ENCODE measurements at regions not wholly inside any gene's neighbourhood (a gene's known extent, or its start where the extent isn't known, plus 50 kb on each side); places are given as distances from the start of the nearest gene placed in this dataset.

DNA sequence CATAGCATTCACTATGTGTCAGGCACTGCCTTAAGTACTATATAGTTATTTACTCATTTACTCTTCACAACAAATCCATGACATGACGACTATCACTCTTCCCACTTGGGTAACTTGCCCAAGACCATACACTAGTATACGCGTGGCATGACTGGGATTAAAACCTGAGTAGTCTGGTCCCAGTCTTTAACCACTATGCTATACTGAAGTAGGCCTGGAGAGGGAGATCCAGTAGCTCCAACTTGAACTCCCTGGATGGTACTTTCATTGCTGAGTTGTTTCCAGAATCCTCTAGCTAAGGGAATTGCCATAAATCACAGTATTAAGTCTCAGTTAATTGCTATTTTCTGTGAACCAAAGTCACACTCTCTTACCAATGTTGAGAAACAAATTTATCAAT, 116.2 kb upstream of the LSAMP start:
- Histone ChIP-seq H4K8ac (ENCODE audit: low read depth in 2 of 2, low read length in 2 of 2) (no peak overlapping the region), H3K9ac (ENCODE audit: low read depth, low read length) (no peak overlapping the region), H2AFZ (replicated peaks; ENCODE audit: low read length, poor library complexity) (no peak overlapping the region), H3K56ac (ENCODE audit: extremely low read depth, insufficient read depth, low read length) (no peak overlapping the region), H3K79me1 (ENCODE audit: low read depth in 1 of 2, low read length in 2 of 2) (no peaks in the 10 kb centered on the region), H2BK120ac (ENCODE audit: low read depth, low read length) (no peak overlapping the region), H4K5ac (ENCODE audit: low read depth, low read length) (no peak overlapping the region), H3K27ac (ENCODE audit: insufficient read depth, low read length) (no peak overlapping the region), H3K4me3 (ENCODE audit: insufficient read depth, low read depth, low read length) (no peak overlapping the region), H2BK5ac (ENCODE audit: low read depth, low read length, poor library complexity, severe bottlenecking) (no peak overlapping the region), H2BK20ac (ENCODE audit: low read depth, low read length) (no peak overlapping the region), H2AK9ac (replicated peaks; ENCODE audit: low read depth, low read length, poor library complexity) (no peak overlapping the region), H2AK5ac (ENCODE audit: low read depth, low read length) (no peak overlapping the region), H3K18ac (ENCODE audit: low read depth, low read length) (no peak overlapping the region), H3K23ac (ENCODE audit: low read depth, low read length) (no peak overlapping the region), H4K20me1 (ENCODE audit: insufficient read depth, low read length) (no peaks in the 10 kb centered on the region), H3K4ac (ENCODE audit: low read depth, low read length) (no peak overlapping the region), H3K4me1 (ENCODE audit: control insufficient read depth, insufficient read depth, low read length) (no peaks in the 10 kb centered on the region), H3K27me3 (ENCODE audit: control insufficient read depth, insufficient read depth, low read length) (no peaks in the 10 kb centered on the region), H4K91ac (ENCODE audit: insufficient read depth, low read depth, low read length) (no peak overlapping the region), H3K9me1 (ENCODE audit: insufficient read depth, low read length) (no peaks in the 10 kb centered on the region), H2BK15ac (ENCODE audit: low read depth, low read length) (no peak overlapping the region), H3K36me3 (ENCODE audit: control insufficient read depth, insufficient read depth, low read length) (no peaks in the 10 kb centered on the region), H3K4me2 (ENCODE audit: low read depth, low read length) (no peak overlapping the region), H3K14ac (replicated peaks; ENCODE audit: low read depth, low read length) (no peak overlapping the region), H3K9me3 (ENCODE audit: control insufficient read depth, insufficient read depth, low read length) (no peaks in the 10 kb centered on the region; the same call in 1 of the 2 replicates)
- dilution Hi-C loops (cut with HindIII; ENCODE audit: low sequenced_read_pairs, unreplicated experiment) (no loop called here), intact Hi-C loops (cut with micrococcal nuclease) (no loop called here), in situ Hi-C loops (cut with MboI; ENCODE audit: low sequenced_read_pairs) (no loop called here)
- ChIA-PET POLR2A (ENCODE audit: unreplicated experiment) (no interaction called here), CTCF (interaction anchor here (0.7 kb wide), 1 partner anchor 747 kb away, joined by 3 read pairs; no protein-coding TSS in a partner anchor)
- ATAC-seq (ENCODE audit: low read depth) (no peak), DNase-seq (no peak)
- no CpG with 5 or more reads among the region's 3 CpGs for WGBS, 2 experiments (ENCODE audit: extremely low coverage in 2 of 2, insufficient read length in 1 of 2)
- TF ChIP-seq FOS (IDR thresholded peaks at IDR 0.05; ENCODE audit: low read depth, low read length) (no peak), RCOR1 (IDR thresholded peaks at IDR 0.05; ENCODE audit: insufficient replicate concordance, low read length) (no peak), CHD1 (IDR thresholded peaks at IDR 0.05; ENCODE audit: low read depth, low read length) (no peak), CEBPB (IDR thresholded peaks at IDR 0.05; ENCODE audit: low read depth, low read length) (no peak), MXI1 (IDR thresholded peaks at IDR 0.05; ENCODE audit: borderline replicate concordance, low read depth, low read length) (no peak), MAFK (IDR thresholded peaks at IDR 0.05; ENCODE audit: low read depth, low read length) (no peak), RAD21 (IDR thresholded peaks at IDR 0.05; ENCODE audit: low read length) (no peak), BHLHE40 (IDR thresholded peaks at IDR 0.05; ENCODE audit: low read depth, low read length) (no peak), POLR2A (IDR thresholded peaks at IDR 0.05; ENCODE audit: low read depth, low read length) (no peak)
- TF ChIP-seq, protein P1, sequence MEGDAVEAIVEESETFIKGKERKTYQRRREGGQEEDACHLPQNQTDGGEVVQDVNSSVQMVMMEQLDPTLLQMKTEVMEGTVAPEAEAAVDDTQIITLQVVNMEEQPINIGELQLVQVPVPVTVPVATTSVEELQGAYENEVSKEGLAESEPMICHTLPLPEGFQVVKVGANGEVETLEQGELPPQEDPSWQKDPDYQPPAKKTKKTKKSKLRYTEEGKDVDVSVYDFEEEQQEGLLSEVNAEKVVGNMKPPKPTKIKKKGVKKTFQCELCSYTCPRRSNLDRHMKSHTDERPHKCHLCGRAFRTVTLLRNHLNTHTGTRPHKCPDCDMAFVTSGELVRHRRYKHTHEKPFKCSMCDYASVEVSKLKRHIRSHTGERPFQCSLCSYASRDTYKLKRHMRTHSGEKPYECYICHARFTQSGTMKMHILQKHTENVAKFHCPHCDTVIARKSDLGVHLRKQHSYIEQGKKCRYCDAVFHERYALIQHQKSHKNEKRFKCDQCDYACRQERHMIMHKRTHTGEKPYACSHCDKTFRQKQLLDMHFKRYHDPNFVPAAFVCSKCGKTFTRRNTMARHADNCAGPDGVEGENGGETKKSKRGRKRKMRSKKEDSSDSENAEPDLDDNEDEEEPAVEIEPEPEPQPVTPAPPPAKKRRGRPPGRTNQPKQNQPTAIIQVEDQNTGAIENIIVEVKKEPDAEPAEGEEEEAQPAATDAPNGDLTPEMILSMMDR (conservative IDR thresholded peaks at IDR 0.05; ENCODE audit: low read depth, low read length): no peak
- TF ChIP-seq, protein P2, sequence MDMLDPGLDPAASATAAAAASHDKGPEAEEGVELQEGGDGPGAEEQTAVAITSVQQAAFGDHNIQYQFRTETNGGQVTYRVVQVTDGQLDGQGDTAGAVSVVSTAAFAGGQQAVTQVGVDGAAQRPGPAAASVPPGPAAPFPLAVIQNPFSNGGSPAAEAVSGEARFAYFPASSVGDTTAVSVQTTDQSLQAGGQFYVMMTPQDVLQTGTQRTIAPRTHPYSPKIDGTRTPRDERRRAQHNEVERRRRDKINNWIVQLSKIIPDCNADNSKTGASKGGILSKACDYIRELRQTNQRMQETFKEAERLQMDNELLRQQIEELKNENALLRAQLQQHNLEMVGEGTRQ (IDR thresholded peaks at IDR 0.05; ENCODE audit: low read depth, low read length): no peak
- no TSS peak for BruUV-seq (replicated peaks)
